ENCODE measurements at regions not wholly inside any gene's neighbourhood (a gene's known extent, or its start where the extent isn't known, plus 50 kb on each side); places are given as distances from the start of the nearest gene placed in this dataset.

- no peak overlapping the region for H3K27ac ChIP-seq (ENCODE audit: low read length)
- no peak for TF ChIP-seq EZH2 (IDR thresholded peaks at IDR 0.05; ENCODE audit: borderline replicate concordance, low read depth, low read length, severe bottlenecking)
- TF ChIP-seq, protein P1, sequence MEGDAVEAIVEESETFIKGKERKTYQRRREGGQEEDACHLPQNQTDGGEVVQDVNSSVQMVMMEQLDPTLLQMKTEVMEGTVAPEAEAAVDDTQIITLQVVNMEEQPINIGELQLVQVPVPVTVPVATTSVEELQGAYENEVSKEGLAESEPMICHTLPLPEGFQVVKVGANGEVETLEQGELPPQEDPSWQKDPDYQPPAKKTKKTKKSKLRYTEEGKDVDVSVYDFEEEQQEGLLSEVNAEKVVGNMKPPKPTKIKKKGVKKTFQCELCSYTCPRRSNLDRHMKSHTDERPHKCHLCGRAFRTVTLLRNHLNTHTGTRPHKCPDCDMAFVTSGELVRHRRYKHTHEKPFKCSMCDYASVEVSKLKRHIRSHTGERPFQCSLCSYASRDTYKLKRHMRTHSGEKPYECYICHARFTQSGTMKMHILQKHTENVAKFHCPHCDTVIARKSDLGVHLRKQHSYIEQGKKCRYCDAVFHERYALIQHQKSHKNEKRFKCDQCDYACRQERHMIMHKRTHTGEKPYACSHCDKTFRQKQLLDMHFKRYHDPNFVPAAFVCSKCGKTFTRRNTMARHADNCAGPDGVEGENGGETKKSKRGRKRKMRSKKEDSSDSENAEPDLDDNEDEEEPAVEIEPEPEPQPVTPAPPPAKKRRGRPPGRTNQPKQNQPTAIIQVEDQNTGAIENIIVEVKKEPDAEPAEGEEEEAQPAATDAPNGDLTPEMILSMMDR (IDR thresholded peaks at IDR 0.05; ENCODE audit: borderline replicate concordance, extremely low read depth, low read length, poor library complexity, severe bottlenecking) = no peak
- H3K79me2 ChIP-seq (ENCODE audit: insufficient read depth, low read length) = no peaks in the 10 kb centered on the region
- peaks cover 16% of the 10 kb centered on the region for H3K9me3 ChIP-seq (ENCODE audit: insufficient read depth, low read length, severe bottlenecking)
- no peak overlapping the region for H3K4me2 ChIP-seq (ENCODE audit: insufficient read depth, low read length)
- no peak overlapping the region for H2AFZ ChIP-seq (ENCODE audit: low read depth, low read length)
- no peak overlapping the region for H3K4me3 ChIP-seq (ENCODE audit: low read depth in 1 of 2, low read length in 2 of 2)
- no peaks in the 10 kb centered on the region for H3K4me1 ChIP-seq (ENCODE audit: insufficient read depth, low read length)
- H3K9ac ChIP-seq (ENCODE audit: low read depth, low read length) = no peak overlapping the region
- H3K27me3 ChIP-seq (ENCODE audit: insufficient read depth, low read length, poor library complexity) = no peaks in the 10 kb centered on the region
- H4K20me1 ChIP-seq (ENCODE audit: insufficient read depth, low read length) = no peaks in the 10 kb centered on the region
- no peaks in the 10 kb centered on the region for H3K36me3 ChIP-seq (ENCODE audit: insufficient read depth, low read length)
- DNase-seq (no peak), ATAC-seq (ENCODE audit: insufficient read depth, low read depth) (no peak)
Measured at GRCh38 chr10:33034931-33035330, 76.9 kb upstream of the ITGB1 start.

- ATAC-seq (ENCODE audit: insufficient read depth, low read depth) (no peak), DNase-seq (no peak)
- no peak overlapping the region for H2AFZ ChIP-seq (ENCODE audit: low read depth, low read length)
Measured at GRCh38 chr10:33032654-33033151, 74.7 kb upstream of the ITGB1 start.

GRCh38 chr10:33031815-33032653, 74.0 kb upstream of the ITGB1 start:
- H3K79me2 ChIP-seq (ENCODE audit: insufficient read depth, low read length) = no peaks in the 10 kb centered on the region
- DNase-seq (no peak), ATAC-seq (ENCODE audit: insufficient read depth, low read depth) (no peak)
- peaks cover 3% of the 10 kb centered on the region; the same call in 1 of the 2 replicates for H3K4me1 ChIP-seq (ENCODE audit: insufficient read depth, low read length)
- H4K20me1 ChIP-seq (ENCODE audit: insufficient read depth, low read length) = no peaks in the 10 kb centered on the region
- peaks cover 7% of the 10 kb centered on the region for H3K9me3 ChIP-seq (ENCODE audit: insufficient read depth, low read length, severe bottlenecking)
- H3K9ac ChIP-seq (ENCODE audit: low read depth, low read length) = no peak overlapping the region
- TF ChIP-seq EZH2 (IDR thresholded peaks at IDR 0.05; ENCODE audit: borderline replicate concordance, low read depth, low read length, severe bottlenecking) = no peak
- TF ChIP-seq, protein P1 (IDR thresholded peaks at IDR 0.05; ENCODE audit: borderline replicate concordance, extremely low read depth, low read length, poor library complexity, severe bottlenecking) = no peak
- no peak overlapping the region for H3K4me2 ChIP-seq (ENCODE audit: insufficient read depth, low read length)
- H3K27me3 ChIP-seq (ENCODE audit: insufficient read depth, low read length, poor library complexity) = no peaks in the 10 kb centered on the region
- H3K27ac ChIP-seq (ENCODE audit: low read length) = no peak overlapping the region
- H3K4me3 ChIP-seq (ENCODE audit: low read depth in 1 of 2, low read length in 2 of 2) = no peak overlapping the region
- H3K36me3 ChIP-seq (ENCODE audit: insufficient read depth, low read length) = no peaks in the 10 kb centered on the region
- H2AFZ ChIP-seq (ENCODE audit: low read depth, low read length) = no peak overlapping the region

More at GRCh38 chr10:33032654-33033151, 74.7 kb upstream of the ITGB1 start:
- H3K79me2 ChIP-seq (ENCODE audit: insufficient read depth, low read length) = no peaks in the 10 kb centered on the region
- no peaks in the 10 kb centered on the region for H3K36me3 ChIP-seq (ENCODE audit: insufficient read depth, low read length)
- no peak for TF ChIP-seq EZH2 (IDR thresholded peaks at IDR 0.05; ENCODE audit: borderline replicate concordance, low read depth, low read length, severe bottlenecking)
- TF ChIP-seq, protein P1 (IDR thresholded peaks at IDR 0.05; ENCODE audit: borderline replicate concordance, extremely low read depth, low read length, poor library complexity, severe bottlenecking) = no peak
- H3K4me2 ChIP-seq (ENCODE audit: insufficient read depth, low read length) = no peak overlapping the region
- no peak overlapping the region for H3K9ac ChIP-seq (ENCODE audit: low read depth, low read length)
- no peak overlapping the region for H3K4me3 ChIP-seq (ENCODE audit: low read depth in 1 of 2, low read length in 2 of 2)
- no peaks in the 10 kb centered on the region for H4K20me1 ChIP-seq (ENCODE audit: insufficient read depth, low read length)
- no peaks in the 10 kb centered on the region for H3K27me3 ChIP-seq (ENCODE audit: insufficient read depth, low read length, poor library complexity)
- no peak overlapping the region for H3K27ac ChIP-seq (ENCODE audit: low read length)
- peaks cover 14% of the 10 kb centered on the region for H3K9me3 ChIP-seq (ENCODE audit: insufficient read depth, low read length, severe bottlenecking)
- peaks cover 3% of the 10 kb centered on the region; the same call in 1 of the 2 replicates for H3K4me1 ChIP-seq (ENCODE audit: insufficient read depth, low read length)
